Keratinocyte (primary cell): ENCODE measurements at regions not wholly inside any gene's neighbourhood (a gene's known extent, or its start where the extent isn't known, plus 50 kb on each side); places are given as distances from the start of the nearest gene placed in this dataset.
A peak's percentile ranks its signal among the peaks of the same experiment; 100 is the strongest.

Experiments used
- DNase-seq: peaks from one replicate; pipeline ENCODE4 v3.0.0-alpha.2; 2011; ENCODE audit warnings: low read depth, missing footprints, low spot score
- FAIRE-seq: peaks from 2 replicates; lab custom pipeline; 2011; peaks lifted over from hg19 to GRCh38; lab: Jason Lieb, UNC
- H2AFZ ChIP-seq: 2 replicates; pipeline ENCODE4 v1.6.0; 2012; ENCODE audit warnings: low read length, control low read depth, inconsistent platforms; ENCODE audit not compliant: control insufficient read depth
- H3K27ac ChIP-seq: 2 replicates; pipeline ENCODE4 v1.5.1; 2011; ENCODE audit warnings: low read length; ENCODE audit not compliant: control insufficient read depth, insufficient read depth
- H3K27me3 ChIP-seq: 3 replicates; pipeline ENCODE4 v1.6.0; 2011; ENCODE audit warnings: low read length; ENCODE audit not compliant: control insufficient read depth, insufficient read depth; ENCODE audit errors: extremely low read depth
- H3K36me3 ChIP-seq, 2 experiments: 2 replicates in 1 of 2; 3 replicates in 1 of 2; pipeline ENCODE4 v1.5.1; 2011; ENCODE audit warnings: low read length in 2 of 2, mild to moderate bottlenecking in 1 of 2; ENCODE audit not compliant: control insufficient read depth in 2 of 2, insufficient read depth in 2 of 2; ENCODE audit errors: extremely low read depth in 1 of 2
- H3K4me1 ChIP-seq: 3 replicates; pipeline ENCODE4 v1.5.1; 2011; ENCODE audit warnings: low read length; ENCODE audit not compliant: control insufficient read depth, insufficient read depth; ENCODE audit errors: extremely low read depth
- H3K4me2 ChIP-seq: 3 replicates; pipeline ENCODE4 v1.6.0; 2011; ENCODE audit warnings: low read depth, low read length; ENCODE audit not compliant: control insufficient read depth, insufficient read depth; ENCODE audit errors: extremely low read depth
- H3K4me3 ChIP-seq, 3 experiments: fragments of 200-600 bp in 1 of 3; sonication (generic) in 1 of 3; 2 replicates in 2 of 3; 3 replicates in 1 of 3; pipeline ENCODE4 v1.5.1; 2011 to 2016; ENCODE audit warnings: low read length in 3 of 3, mild to moderate bottlenecking in 3 of 3, control low read depth in 2 of 3, inconsistent platforms in 1 of 3, low read depth in 1 of 3, mixed read lengths in 1 of 3, mixed run types in 1 of 3, moderate library complexity in 1 of 3; ENCODE audit not compliant: control insufficient read depth in 2 of 3, insufficient read depth in 2 of 3; ENCODE audit errors: extremely low read depth in 1 of 3
- H3K79me2 ChIP-seq: 2 replicates; pipeline ENCODE4 v1.6.0; 2012; ENCODE audit warnings: low read length; ENCODE audit not compliant: control insufficient read depth, insufficient read depth
- H3K9ac ChIP-seq: 3 replicates; pipeline ENCODE4 v1.6.0; 2011; ENCODE audit warnings: low read length; ENCODE audit not compliant: control insufficient read depth, insufficient read depth; ENCODE audit errors: extremely low read depth
- H3K9me1 ChIP-seq: 3 replicates; pipeline ENCODE4 v1.6.0; 2011; ENCODE audit warnings: low read length; ENCODE audit not compliant: control insufficient read depth, insufficient read depth; ENCODE audit errors: extremely low read depth
- H3K9me3 ChIP-seq: 2 replicates; pipeline ENCODE4 v1.5.1; 2012; ENCODE audit warnings: low read depth, low read length; ENCODE audit not compliant: control insufficient read depth
- H4K20me1 ChIP-seq: 3 replicates; pipeline ENCODE4 v1.6.0; 2011; ENCODE audit warnings: low read length; ENCODE audit not compliant: control insufficient read depth, insufficient read depth; ENCODE audit errors: extremely low read depth
- EZH2 ChIP-seq: IDR thresholded peaks from one replicate; pipeline ENCODE4 v1.6.1; 2012; ENCODE audit warnings: inconsistent platforms, mild to moderate bottlenecking, low read length, moderate library complexity
- dilution Hi-C: fragments of 300-500 bp; cut with MboI; formaldehyde crosslinking; loops from one replicate; pipeline ENCODE4 v1.7.0; 2020; ENCODE audit warnings: low sequenced_read_pairs; ENCODE audit not compliant: extremely low pct_ligation_motif_present
- TF ChIP-seq, protein P1 (sequence below), 3 experiments: IDR thresholded peaks in 1 of 3; conservative IDR thresholded peaks in 1 of 3; optimal IDR thresholded peaks in 1 of 3; 2 replicates in 2 of 3; 3 replicates in 1 of 3; pipeline versions ENCODE3 to v1.5.1; 2011; ENCODE audit warnings: low read length in 3 of 3, mild to moderate bottlenecking in 3 of 3, moderate library complexity in 2 of 3, control low read depth in 1 of 3, inconsistent platforms in 1 of 3; ENCODE audit not compliant: insufficient read depth in 2 of 3; ENCODE audit errors: extremely low read depth in 1 of 3

DNA sequence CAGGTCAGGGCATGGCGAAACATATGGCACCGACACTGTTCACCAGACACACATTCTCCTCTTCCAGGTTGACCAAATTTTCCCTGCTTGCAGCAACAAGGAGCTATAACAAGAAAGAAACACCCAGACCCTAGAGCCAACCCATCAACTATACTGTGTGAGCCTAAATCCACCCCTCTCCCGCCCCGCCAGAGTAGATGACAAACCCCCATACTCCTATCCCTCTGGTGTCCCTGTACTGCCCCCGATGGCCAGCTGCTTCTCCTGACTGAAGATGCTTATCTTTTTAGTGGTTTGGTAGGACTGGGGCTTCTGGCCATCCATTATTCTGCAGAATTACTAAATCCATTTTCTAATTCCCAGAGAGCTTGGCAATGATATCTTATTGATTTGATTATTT is 70.1 kb upstream of the EEPD1 start:
- TF ChIP-seq, protein P1, sequence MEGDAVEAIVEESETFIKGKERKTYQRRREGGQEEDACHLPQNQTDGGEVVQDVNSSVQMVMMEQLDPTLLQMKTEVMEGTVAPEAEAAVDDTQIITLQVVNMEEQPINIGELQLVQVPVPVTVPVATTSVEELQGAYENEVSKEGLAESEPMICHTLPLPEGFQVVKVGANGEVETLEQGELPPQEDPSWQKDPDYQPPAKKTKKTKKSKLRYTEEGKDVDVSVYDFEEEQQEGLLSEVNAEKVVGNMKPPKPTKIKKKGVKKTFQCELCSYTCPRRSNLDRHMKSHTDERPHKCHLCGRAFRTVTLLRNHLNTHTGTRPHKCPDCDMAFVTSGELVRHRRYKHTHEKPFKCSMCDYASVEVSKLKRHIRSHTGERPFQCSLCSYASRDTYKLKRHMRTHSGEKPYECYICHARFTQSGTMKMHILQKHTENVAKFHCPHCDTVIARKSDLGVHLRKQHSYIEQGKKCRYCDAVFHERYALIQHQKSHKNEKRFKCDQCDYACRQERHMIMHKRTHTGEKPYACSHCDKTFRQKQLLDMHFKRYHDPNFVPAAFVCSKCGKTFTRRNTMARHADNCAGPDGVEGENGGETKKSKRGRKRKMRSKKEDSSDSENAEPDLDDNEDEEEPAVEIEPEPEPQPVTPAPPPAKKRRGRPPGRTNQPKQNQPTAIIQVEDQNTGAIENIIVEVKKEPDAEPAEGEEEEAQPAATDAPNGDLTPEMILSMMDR (optimal IDR thresholded peaks at IDR 0.05 in 1 of 3, IDR thresholded peaks at IDR 0.05 in 1 of 3, conservative IDR thresholded peaks at IDR 0.05 in 1 of 3; ENCODE audit: extremely low read depth in 1 of 3, insufficient read depth in 2 of 3, low read length in 3 of 3): peak in 2 of 3 experiments; percentile 8 to 17
- TF ChIP-seq EZH2: no peak
- dilution Hi-C loops: no loop called here
- H3K4me3 ChIP-seq: no peak overlapping the region

GRCh38 chr7:36083626-36084380 is 69.3 kb upstream of the EEPD1 start:
- Histone ChIP-seq H3K79me2 (no peaks in the 10 kb centered on the region), H3K4me3 (no peak overlapping the region), H3K9ac (no peak overlapping the region), H3K36me3 (no peaks in the 10 kb centered on the region), H3K9me3 (no peaks in the 10 kb centered on the region), H3K27ac (no peak overlapping the region), H3K9me1 (no peaks in the 10 kb centered on the region), H2AFZ (no peak overlapping the region), H4K20me1 (no peaks in the 10 kb centered on the region), H3K4me2 (no peak overlapping the region), H3K27me3 (peaks cover 10% of the 10 kb centered on the region), H3K4me1 (no peaks in the 10 kb centered on the region)
- TF ChIP-seq, protein P1 (optimal IDR thresholded peaks at IDR 0.05 in 1 of 3, IDR thresholded peaks at IDR 0.05 in 1 of 3, conservative IDR thresholded peaks at IDR 0.05 in 1 of 3; ENCODE audit: extremely low read depth in 1 of 3, insufficient read depth in 2 of 3, low read length in 3 of 3): no peak
- TF ChIP-seq EZH2: no peak
- FAIRE-seq (no peak), DNase-seq (no peak)
- dilution Hi-C loops: no loop called here

More for the DNA sequence above, 70.1 kb upstream of the EEPD1 start:
- Histone ChIP-seq H3K27ac (no peak overlapping the region), H3K4me1 (no peaks in the 10 kb centered on the region), H3K9me1 (no peaks in the 10 kb centered on the region), H3K9me3 (no peaks in the 10 kb centered on the region), H3K4me2 (no peak overlapping the region), H2AFZ (no peak overlapping the region), H4K20me1 (no peaks in the 10 kb centered on the region), H3K9ac (no peak overlapping the region), H3K36me3 (no peaks in the 10 kb centered on the region), H3K27me3 (peaks cover 12% of the 10 kb centered on the region), H3K79me2 (no peaks in the 10 kb centered on the region)
- DNase-seq: no peak
- FAIRE-seq: no peak
